A673 (cell line): ENCODE measurements at regions not wholly inside any gene's neighbourhood (a gene's known extent, or its start where the extent isn't known, plus 50 kb on each side); places are given as distances from the start of the nearest gene placed in this dataset.

Source experiments
- BruUV-seq: library from RNA; stranded (reverse); fragments of 400-500 nt; replicated peaks from 2 replicates; lab custom pipeline; 2021; lab: Mats Ljungman, UMichigan
- CTCF ChIA-PET: fragments of 300-600 bp; sonication (Branson Sonifier 250); formaldehyde crosslinking; loops from one replicate; lab custom pipeline; 2022; ENCODE audit warnings: antibody characterized with exemption; lab: Charles Lee
- POLR2A ChIA-PET: fragments of 300-600 bp; sonication (Branson Sonifier 250); formaldehyde crosslinking; loops from one replicate; lab custom pipeline; 2022; ENCODE audit warnings: antibody characterized with exemption; ENCODE audit not compliant: low non-redundant PET; lab: Charles Lee
- DNase-seq: peaks from one replicate; pipeline ENCODE4 v3.0.0-alpha.2; 2015; ENCODE audit warnings: low spot score
- H3K27ac ChIP-seq: fragments of 200-600 bp; sonication (generic); 2 replicates; pipeline ENCODE4 v1.5.1; 2016; ENCODE audit warnings: mixed run types, low read depth, mild to moderate bottlenecking, mixed read lengths, antibody characterized with exemption, low read length; ENCODE audit not compliant: poor library complexity, severe bottlenecking
- H3K27me3 ChIP-seq: fragments of 200-600 bp; sonication (generic); replicated peaks from 2 replicates; pipeline ENCODE4 v1.6.1; 2017; ENCODE audit warnings: mixed run types, low read depth, mild to moderate bottlenecking, mixed read lengths, antibody characterized with exemption, low read length; ENCODE audit not compliant: insufficient read depth, poor library complexity
- H3K36me3 ChIP-seq: fragments of 200-600 bp; sonication (generic); 2 replicates; pipeline ENCODE4 v1.6.1; 2016; ENCODE audit warnings: mixed run types, mild to moderate bottlenecking, mixed read lengths, antibody characterized with exemption, low read length; ENCODE audit not compliant: insufficient read depth, poor library complexity, severe bottlenecking
- H3K4me1 ChIP-seq: fragments of 200-600 bp; sonication (generic); 2 replicates; pipeline ENCODE4 v1.6.1; 2017; ENCODE audit warnings: mixed run types, mild to moderate bottlenecking, mixed read lengths, antibody characterized with exemption, low read length; ENCODE audit not compliant: insufficient read depth, poor library complexity, severe bottlenecking
- H3K4me3 ChIP-seq: fragments of 200-600 bp; sonication (generic); 2 replicates; pipeline ENCODE4 v1.5.1; 2016; ENCODE audit warnings: low read depth, mixed run types, mild to moderate bottlenecking, mixed read lengths, low read length; ENCODE audit not compliant: poor library complexity, severe bottlenecking
- H3K9me3 ChIP-seq: fragments of 200-600 bp; sonication (generic); 2 replicates; pipeline ENCODE4 v1.6.1; 2016; ENCODE audit warnings: mixed run types, low read depth, mild to moderate bottlenecking, mixed read lengths, antibody characterized with exemption, low read length; ENCODE audit not compliant: poor library complexity, severe bottlenecking
- CTCF ChIP-seq: fragments of 300-800, 200-600 bp; sonication (generic); conservative IDR thresholded peaks from 2 replicates; pipeline ENCODE4 v1.5.1; 2017; ENCODE audit warnings: low read depth, mild to moderate bottlenecking, antibody characterized with exemption, low read length, moderate library complexity, mixed read lengths
- EZH2 ChIP-seq: fragments of 200-600 bp; sonication (generic); IDR thresholded peaks from 2 replicates; pipeline ENCODE4 v1.6.1; 2017; ENCODE audit warnings: borderline replicate concordance, low read depth, mild to moderate bottlenecking, mixed read lengths, antibody characterized with exemption, low read length; ENCODE audit not compliant: poor library complexity, severe bottlenecking
- intact Hi-C: fragments of 100-400 bp; cut with micrococcal nuclease; formaldehyde crosslinking; loops from one replicate; pipeline ENCODE4 v1.10.0; 2022; ENCODE audit not compliant: unreplicated experiment

GRCh38 chr7:54331311-54331710 is 210.9 kb upstream of the VSTM2A start:
- DNase-seq: no peak
- H3K9me3 ChIP-seq: peaks cover 50% of the 10 kb centered on the region
- intact Hi-C loops: no loop called here
- no peak overlapping the region for H3K4me3 ChIP-seq
- TF ChIP-seq EZH2 (no peak), CTCF (no peak)
- no peak overlapping the region for H3K27ac ChIP-seq
- CTCF ChIA-PET: no interaction called here
- POLR2A ChIA-PET: no interaction called here
- no peaks in the 10 kb centered on the region for H3K27me3 ChIP-seq
- BruUV-seq: no TSS peak
- H3K36me3 ChIP-seq: no peaks in the 10 kb centered on the region
- H3K4me1 ChIP-seq: no peaks in the 10 kb centered on the region

GRCh38 chr7:54332301-54332700 is 209.9 kb upstream of the VSTM2A start:
- no peaks in the 10 kb centered on the region for H3K36me3 ChIP-seq
- H3K4me3 ChIP-seq: no peak overlapping the region
- ChIA-PET CTCF (no interaction called here), POLR2A (no interaction called here)
- BruUV-seq: no TSS peak
- no peaks in the 10 kb centered on the region for H3K4me1 ChIP-seq
- H3K27me3 ChIP-seq: no peaks in the 10 kb centered on the region
- intact Hi-C loops: no loop called here
- no peak for DNase-seq
- no peak overlapping the region for H3K27ac ChIP-seq
- TF ChIP-seq EZH2: no peak
- TF ChIP-seq CTCF: no peak
- H3K9me3 ChIP-seq: peaks cover 50% of the 10 kb centered on the region

GRCh38 chr7:54333952-54334351 is 208.2 kb upstream of the VSTM2A start:
- no TSS peak for BruUV-seq
- ChIA-PET CTCF (no interaction called here), POLR2A (no interaction called here)

More at GRCh38 chr7:54333952-54334351, 208.2 kb upstream of the VSTM2A start:
- DNase-seq: no peak
- Histone ChIP-seq H3K36me3 (no peaks in the 10 kb centered on the region), H3K27me3 (no peaks in the 10 kb centered on the region), H3K9me3 (peaks cover 57% of the 10 kb centered on the region), H3K4me1 (no peaks in the 10 kb centered on the region), H3K4me3 (no peak overlapping the region), H3K27ac (no peak overlapping the region)
- intact Hi-C loops: no loop called here
- TF ChIP-seq CTCF (no peak), EZH2 (no peak)
